ENCODE measurements at regions not wholly inside any gene's neighbourhood (a gene's known extent, or its start where the extent isn't known, plus 50 kb on each side); places are given as distances from the start of the nearest gene placed in this dataset.

GRCh38 chr3:34942256-34942655 is 697.1 kb upstream of the ARPP21 start:
- Mint-ChIP-seq H3K36me3 (no peaks in the 10 kb centered on the region), H3K9me3 (peaks cover 0 to 4% (median 3%) of the 10 kb centered on the region in 3 donors), H3K4me1 (no peaks in the 10 kb centered on the region), H3K4me3 (no peak overlapping the region), H3K27ac (no peak overlapping the region), H3K27me3 (no peaks in the 10 kb centered on the region)

- Mint-ChIP-seq H3K27me3 (no peaks in the 10 kb centered on the region), H3K9me3 (peaks cover 2 to 13% (median 6%) of the 10 kb centered on the region in 3 donors), H3K27ac (no peak overlapping the region), H3K4me1 (no peaks in the 10 kb centered on the region), H3K4me3 (no peak overlapping the region), H3K36me3 (no peaks in the 10 kb centered on the region)
Measured at GRCh38 chr3:34947834-34948233, 691.5 kb upstream of the ARPP21 start.

- H3K4me3 Mint-ChIP-seq = no peak overlapping the region
- H3K27me3 Mint-ChIP-seq = no peaks in the 10 kb centered on the region
- no peaks in the 10 kb centered on the region for H3K36me3 Mint-ChIP-seq
- no peak overlapping the region for H3K27ac Mint-ChIP-seq
- no peaks in the 10 kb centered on the region for H3K4me1 Mint-ChIP-seq
- H3K9me3 Mint-ChIP-seq = peaks cover 2 to 13% (median 6%) of the 10 kb centered on the region in 3 donors
Measured at GRCh38 chr3:34948517-34948916, 690.8 kb upstream of the ARPP21 start.

- Mint-ChIP-seq H3K4me3 (no peak overlapping the region), H3K9me3 (peaks cover 0 to 5% (median 3%) of the 10 kb centered on the region in 3 donors), H3K36me3 (peaks cover 1% of the 10 kb centered on the region), H3K27ac (no peak overlapping the region), H3K4me1 (no peaks in the 10 kb centered on the region), H3K27me3 (no peaks in the 10 kb centered on the region)
Measured at GRCh38 chr3:34955680-34956079, 683.6 kb upstream of the ARPP21 start.

GRCh38 chr3:34956511-34956910 is 682.8 kb upstream of the ARPP21 start:
- Mint-ChIP-seq H3K36me3 (peaks cover 1% of the 10 kb centered on the region), H3K4me1 (no peaks in the 10 kb centered on the region), H3K27ac (no peak overlapping the region), H3K9me3 (peaks cover 0 to 5% (median 0%) of the 10 kb centered on the region in 3 donors), H3K4me3 (no peak overlapping the region), H3K27me3 (no peaks in the 10 kb centered on the region)

GRCh38 chr3:34957677-34958076 is 681.6 kb upstream of the ARPP21 start:
- no peak overlapping the region for H3K4me3 Mint-ChIP-seq
- no peaks in the 10 kb centered on the region for H3K27me3 Mint-ChIP-seq
- H3K4me1 Mint-ChIP-seq = no peaks in the 10 kb centered on the region
- peaks cover 1% of the 10 kb centered on the region for H3K36me3 Mint-ChIP-seq
- no peak overlapping the region for H3K27ac Mint-ChIP-seq
- H3K9me3 Mint-ChIP-seq = peaks cover 0 to 2% (median 0%) of the 10 kb centered on the region in 3 donors

- H3K4me1 Mint-ChIP-seq = no peaks in the 10 kb centered on the region
- no peaks in the 10 kb centered on the region for H3K36me3 Mint-ChIP-seq
Measured at GRCh38 chr3:34969513-34969912, 669.8 kb upstream of the ARPP21 start.

GRCh38 chr3:34972481-34972880 is 666.8 kb upstream of the ARPP21 start:
- H3K27me3 Mint-ChIP-seq = no peaks in the 10 kb centered on the region
- H3K9me3 Mint-ChIP-seq = peaks cover 0 to 3% (median 0%) of the 10 kb centered on the region in 3 donors
- H3K36me3 Mint-ChIP-seq = no peaks in the 10 kb centered on the region
- no peaks in the 10 kb centered on the region for H3K4me1 Mint-ChIP-seq
- no peak overlapping the region for H3K4me3 Mint-ChIP-seq
- no peak overlapping the region for H3K27ac Mint-ChIP-seq

More at GRCh38 chr3:34969513-34969912, 669.8 kb upstream of the ARPP21 start:
- no peak overlapping the region for H3K27ac Mint-ChIP-seq
- H3K9me3 Mint-ChIP-seq = peaks cover 0 to 2% (median 0%) of the 10 kb centered on the region in 3 donors
- H3K4me3 Mint-ChIP-seq = no peak overlapping the region
- H3K27me3 Mint-ChIP-seq = no peaks in the 10 kb centered on the region

GRCh38 chr3:34973586-34973985 is 665.7 kb upstream of the ARPP21 start:
- no peaks in the 10 kb centered on the region for H3K4me1 Mint-ChIP-seq
- no peaks in the 10 kb centered on the region for H3K36me3 Mint-ChIP-seq
- no peak overlapping the region for H3K4me3 Mint-ChIP-seq
- H3K9me3 Mint-ChIP-seq = peaks cover 0 to 3% (median 2%) of the 10 kb centered on the region in 3 donors
- no peaks in the 10 kb centered on the region for H3K27me3 Mint-ChIP-seq
- no peak overlapping the region for H3K27ac Mint-ChIP-seq

GRCh38 chr3:34983631-34984030 is 655.7 kb upstream of the ARPP21 start:
- H3K9me3 Mint-ChIP-seq = peaks cover 0 to 3% (median 0%) of the 10 kb centered on the region in 3 donors
- no peaks in the 10 kb centered on the region for H3K27me3 Mint-ChIP-seq
- no peak overlapping the region for H3K27ac Mint-ChIP-seq
- H3K4me1 Mint-ChIP-seq = no peaks in the 10 kb centered on the region
- H3K36me3 Mint-ChIP-seq = no peaks in the 10 kb centered on the region
- H3K4me3 Mint-ChIP-seq = no peak overlapping the region

GRCh38 chr3:34988296-34988695 is 651.0 kb upstream of the ARPP21 start:
- Mint-ChIP-seq H3K27ac (no peak overlapping the region), H3K4me1 (peaks cover 0 to 1% (median 0%) of the 10 kb centered on the region in 3 donors), H3K4me3 (no peak overlapping the region), H3K36me3 (no peaks in the 10 kb centered on the region), H3K27me3 (no peaks in the 10 kb centered on the region), H3K9me3 (peaks cover 0 to 3% (median 2%) of the 10 kb centered on the region in 3 donors)

GRCh38 chr3:34995796-34996430 is 643.4 kb upstream of the ARPP21 start:
- H3K4me1 Mint-ChIP-seq = peaks cover 0 to 1% (median 0%) of the 10 kb centered on the region in 3 donors
- H3K4me3 Mint-ChIP-seq = no peak overlapping the region
- H3K9me3 Mint-ChIP-seq = peaks cover 0 to 3% (median 2%) of the 10 kb centered on the region in 3 donors
- no peaks in the 10 kb centered on the region for H3K27me3 Mint-ChIP-seq
- no peak overlapping the region for H3K27ac Mint-ChIP-seq
- H3K36me3 Mint-ChIP-seq = no peaks in the 10 kb centered on the region

GRCh38 chr3:34998902-34999301 is 640.4 kb upstream of the ARPP21 start:
- Mint-ChIP-seq H3K36me3 (no peaks in the 10 kb centered on the region), H3K4me1 (no peaks in the 10 kb centered on the region), H3K27ac (no peak overlapping the region), H3K27me3 (no peaks in the 10 kb centered on the region), H3K9me3 (no peaks in the 10 kb centered on the region), H3K4me3 (no peak overlapping the region)

GRCh38 chr3:35012214-35012613 is 627.1 kb upstream of the ARPP21 start:
- peaks cover 2% of the 10 kb centered on the region for H3K36me3 Mint-ChIP-seq
- H3K27ac Mint-ChIP-seq = peak overlapping the region in 1 of 3 donors; percentile 39
- H3K4me1 Mint-ChIP-seq = peaks cover 0 to 3% (median 0%) of the 10 kb centered on the region in 3 donors
- no peaks in the 10 kb centered on the region for H3K27me3 Mint-ChIP-seq
- H3K4me3 Mint-ChIP-seq = no peak overlapping the region
- peaks cover 0 to 7% (median 2%) of the 10 kb centered on the region in 3 donors for H3K9me3 Mint-ChIP-seq

- peaks cover 0 to 1% (median 0%) of the 10 kb centered on the region in 3 donors for H3K4me1 Mint-ChIP-seq
- peaks cover 10 to 17% (median 11%) of the 10 kb centered on the region in 3 donors for H3K9me3 Mint-ChIP-seq
- no peak overlapping the region for H3K27ac Mint-ChIP-seq
- H3K27me3 Mint-ChIP-seq = no peaks in the 10 kb centered on the region
- no peak overlapping the region for H3K4me3 Mint-ChIP-seq
- peaks cover 4% of the 10 kb centered on the region for H3K36me3 Mint-ChIP-seq
Measured at GRCh38 chr3:35028157-35028556, 611.2 kb upstream of the ARPP21 start.

All from IgD-negative memory B cell (primary cell).